ENCODE measurements at regions not wholly inside any gene's neighbourhood (a gene's known extent, or its start where the extent isn't known, plus 50 kb on each side); places are given as distances from the start of the nearest gene placed in this dataset.

GRCh38 chr18:7169601-7170000, 52.0 kb upstream of the LAMA1 start:
- TF ChIP-seq CTCF (IDR thresholded peaks at IDR 0.05) = no peak
- no peak for TF ChIP-seq POLR2AphosphoS5 (IDR thresholded peaks at IDR 0.05)
- TF ChIP-seq POLR2A (IDR thresholded peaks at IDR 0.05) = no peak
- no peak for TF ChIP-seq EP300 (IDR thresholded peaks at IDR 0.05)

Data from gastroesophageal sphincter (tissue), 3 donors.